ENCODE measurements at regions not wholly inside any gene's neighbourhood (a gene's known extent, or its start where the extent isn't known, plus 50 kb on each side); places are given as distances from the start of the nearest gene placed in this dataset.
"Not testable (repeated sequence)": the region's sequence is repeated elsewhere in the genome, so short reads cannot be mapped to it uniquely, and the experiment has no call there.

- 95% methylated on average over 2 of the region's 2 CpGs for WGBS
- TF ChIP-seq EP300 (IDR thresholded peaks at IDR 0.05), result no peak
- TF ChIP-seq POLR2A (IDR thresholded peaks at IDR 0.05; ENCODE audit: low read depth), result no peak
- no peak for TF ChIP-seq CTCF (IDR thresholded peaks at IDR 0.05)
- TF ChIP-seq POLR2AphosphoS5 (IDR thresholded peaks at IDR 0.05), result no peak
- no peaks in the 10 kb centered on the region for H3K4me1 ChIP-seq
- H3K36me3 ChIP-seq, result no peaks in the 10 kb centered on the region
- no peak overlapping the region for H3K27ac ChIP-seq (replicated peaks in 1 of 4)
- H3K9me3 ChIP-seq, result no peaks in the 10 kb centered on the region
- no peaks in the 10 kb centered on the region for H3K27me3 ChIP-seq
- H3K4me3 ChIP-seq, result no peak overlapping the region
- intact Hi-C loops (cut with DNase I), result no loop called here
- no peak for DNase-seq (ENCODE audit: extremely low spot score)
Measured at GRCh38 chr6:103715269-103715668, 1144.5 kb downstream of the HACE1 start.

DNA sequence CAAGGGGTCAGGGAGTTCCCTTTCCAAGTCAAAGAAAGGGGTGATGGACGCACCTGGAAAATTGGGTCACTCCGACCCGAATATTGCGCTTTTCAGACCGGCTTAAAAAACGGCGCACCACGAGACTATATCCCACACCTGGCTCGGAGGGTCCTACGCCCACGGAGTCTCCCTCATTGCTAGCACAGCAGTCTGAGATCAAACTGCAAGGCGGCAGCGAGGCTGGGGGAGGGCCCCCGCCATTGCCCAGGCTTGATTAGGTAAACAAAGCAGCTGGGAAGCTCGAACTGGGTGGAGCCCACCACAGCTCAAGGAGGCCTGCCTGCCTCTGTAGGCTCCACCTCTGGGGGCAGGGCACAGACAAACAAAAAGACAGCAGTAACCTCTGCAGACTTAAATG is 1150.5 kb downstream of the HACE1 start:
- H3K9me3 ChIP-seq; H3K27ac ChIP-seq (replicated peaks in 1 of 4); H3K36me3 ChIP-seq; DNase-seq (ENCODE audit: extremely low spot score); intact Hi-C loops (cut with DNase I); H3K27me3 ChIP-seq; H3K4me3 ChIP-seq; H3K4me1 ChIP-seq: not testable (repeated sequence)
- 90% methylated on average over 14 of the region's 15 CpGs for WGBS

DNA sequence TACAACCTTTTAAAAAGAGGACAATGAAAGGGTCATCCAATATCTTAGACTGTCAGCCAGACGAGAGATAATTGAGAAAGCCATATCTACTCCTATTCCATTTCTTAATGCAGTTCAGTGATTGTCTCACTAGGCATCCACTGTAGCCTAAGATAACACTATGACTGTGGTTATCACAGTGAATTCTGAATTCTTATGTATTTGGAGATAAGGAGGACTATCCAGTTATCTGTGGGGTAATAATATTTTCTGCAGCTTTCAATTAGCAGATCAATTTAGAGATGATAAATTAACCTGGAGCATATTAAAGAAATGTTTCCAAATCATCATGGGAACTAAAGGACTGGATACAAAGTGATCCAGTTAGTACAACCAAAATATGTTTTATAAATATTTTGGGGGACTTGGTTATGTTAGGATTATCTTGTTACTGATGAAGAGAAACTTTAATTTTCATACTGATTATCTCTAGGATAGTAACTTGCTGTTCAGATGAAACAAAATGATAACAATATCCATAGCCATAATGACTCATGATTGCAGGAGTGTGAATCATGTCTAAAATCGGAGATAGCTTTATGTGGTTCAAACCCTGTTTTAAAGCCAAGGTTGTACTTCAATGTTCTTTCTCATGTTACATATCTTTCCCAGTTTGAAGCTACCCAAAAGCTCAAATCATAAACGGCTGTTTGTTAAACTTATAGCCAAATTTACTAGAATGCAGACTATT is 1152.0 kb downstream of the HACE1 start:
- Histone ChIP-seq H3K36me3 (no peaks in the 10 kb centered on the region), H3K27ac (replicated peaks in 1 of 4) (no peak overlapping the region), H3K4me3 (no peak overlapping the region), H3K4me1 (no peaks in the 10 kb centered on the region), H3K9me3 (no peaks in the 10 kb centered on the region), H3K27me3 (no peaks in the 10 kb centered on the region)
- WGBS, result 78% methylated on average over 3 of the region's 3 CpGs
- intact Hi-C loops (cut with DNase I), result no loop called here
- TF ChIP-seq EP300 (IDR thresholded peaks at IDR 0.05) (no peak), POLR2A (IDR thresholded peaks at IDR 0.05; ENCODE audit: low read depth) (no peak), POLR2AphosphoS5 (IDR thresholded peaks at IDR 0.05) (no peak), CTCF (IDR thresholded peaks at IDR 0.05) (no peak)
- no peak for DNase-seq (ENCODE audit: extremely low spot score)

- Histone ChIP-seq H3K27ac (replicated peaks in 1 of 4) (no peak overlapping the region), H3K36me3 (no peaks in the 10 kb centered on the region), H3K4me3 (no peak overlapping the region), H3K4me1 (no peaks in the 10 kb centered on the region), H3K27me3 (no peaks in the 10 kb centered on the region), H3K9me3 (no peaks in the 10 kb centered on the region)
- DNase-seq (ENCODE audit: extremely low spot score), result no peak
- intact Hi-C loops (cut with DNase I), result no loop called here
- TF ChIP-seq POLR2A (IDR thresholded peaks at IDR 0.05; ENCODE audit: low read depth) (no peak), EP300 (IDR thresholded peaks at IDR 0.05) (no peak), POLR2AphosphoS5 (IDR thresholded peaks at IDR 0.05) (no peak), CTCF (IDR thresholded peaks at IDR 0.05) (no peak)
- 23% methylated on average over 1 of the region's 1 CpG for WGBS
Measured at GRCh38 chr6:103699769-103700168, 1160.0 kb downstream of the HACE1 start.

- intact Hi-C loops (cut with DNase I), result no loop called here
- WGBS, result 57% methylated on average over 2 of the region's 2 CpGs
- no peak for TF ChIP-seq CTCF (IDR thresholded peaks at IDR 0.05)
- no peak for TF ChIP-seq EP300 (IDR thresholded peaks at IDR 0.05)
- no peak for TF ChIP-seq POLR2AphosphoS5 (IDR thresholded peaks at IDR 0.05)
- TF ChIP-seq POLR2A (IDR thresholded peaks at IDR 0.05; ENCODE audit: low read depth), result no peak
Measured at GRCh38 chr6:103687430-103687829, 1172.3 kb downstream of the HACE1 start.

More at GRCh38 chr6:103687430-103687829, 1172.3 kb downstream of the HACE1 start:
- Histone ChIP-seq H3K4me1 (no peaks in the 10 kb centered on the region), H3K36me3 (no peaks in the 10 kb centered on the region), H3K27ac (replicated peaks in 1 of 4) (no peak overlapping the region), H3K27me3 (no peaks in the 10 kb centered on the region), H3K4me3 (no peak overlapping the region), H3K9me3 (no peaks in the 10 kb centered on the region)
- no peak for DNase-seq (ENCODE audit: extremely low spot score)

Data from esophagus muscularis mucosa (tissue), 4 donors.